ENCODE measurements at regions not wholly inside any gene's neighbourhood (a gene's known extent, or its start where the extent isn't known, plus 50 kb on each side); places are given as distances from the start of the nearest gene placed in this dataset.

DNA sequence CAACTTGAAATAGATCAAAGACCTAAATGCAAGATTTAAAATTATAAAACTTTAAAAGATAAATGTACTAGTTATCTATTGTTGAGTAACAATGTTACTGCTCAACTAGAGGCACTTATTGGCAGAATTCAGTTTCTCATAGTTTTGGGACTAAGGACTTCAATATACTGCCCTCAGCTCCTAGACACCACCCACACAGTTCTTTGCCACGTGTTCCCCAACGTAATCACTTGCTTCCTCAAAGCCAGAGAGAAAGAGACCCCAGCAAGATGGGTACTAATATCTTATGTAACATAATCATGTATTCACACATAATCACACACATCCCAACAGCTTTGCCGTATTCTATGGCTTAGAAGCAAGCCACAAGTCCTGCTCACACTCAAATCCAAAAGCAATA lies 50.3 kb upstream of the SLC22A16 start (continued):
- TF ChIP-seq, protein P1, sequence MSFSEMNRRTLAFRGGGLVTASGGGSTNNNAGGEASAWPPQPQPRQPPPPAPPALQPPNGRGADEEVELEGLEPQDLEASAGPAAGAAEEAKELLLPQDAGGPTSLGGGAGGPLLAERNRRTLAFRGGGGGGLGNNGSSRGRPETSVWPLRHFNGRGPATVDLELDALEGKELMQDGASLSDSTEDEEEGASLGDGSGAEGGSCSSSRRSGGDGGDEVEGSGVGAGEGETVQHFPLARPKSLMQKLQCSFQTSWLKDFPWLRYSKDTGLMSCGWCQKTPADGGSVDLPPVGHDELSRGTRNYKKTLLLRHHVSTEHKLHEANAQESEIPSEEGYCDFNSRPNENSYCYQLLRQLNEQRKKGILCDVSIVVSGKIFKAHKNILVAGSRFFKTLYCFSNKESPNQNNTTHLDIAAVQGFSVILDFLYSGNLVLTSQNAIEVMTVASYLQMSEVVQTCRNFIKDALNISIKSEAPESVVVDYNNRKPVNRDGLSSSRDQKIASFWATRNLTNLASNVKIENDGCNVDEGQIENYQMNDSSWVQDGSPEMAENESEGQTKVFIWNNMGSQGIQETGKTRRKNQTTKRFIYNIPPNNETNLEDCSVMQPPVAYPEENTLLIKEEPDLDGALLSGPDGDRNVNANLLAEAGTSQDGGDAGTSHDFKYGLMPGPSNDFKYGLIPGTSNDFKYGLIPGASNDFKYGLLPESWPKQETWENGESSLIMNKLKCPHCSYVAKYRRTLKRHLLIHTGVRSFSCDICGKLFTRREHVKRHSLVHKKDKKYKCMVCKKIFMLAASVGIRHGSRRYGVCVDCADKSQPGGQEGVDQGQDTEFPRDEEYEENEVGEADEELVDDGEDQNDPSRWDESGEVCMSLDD (tag by site-specific recombination; IDR thresholded peaks at IDR 0.05) = no peak
- TF ChIP-seq ZNF112 (tag by site-specific recombination; IDR thresholded peaks at IDR 0.05) (no peak), REPIN1 (tag by site-specific recombination; IDR thresholded peaks at IDR 0.05; ENCODE audit: low read depth) (no peak), ZNF350 (tag by site-specific recombination; IDR thresholded peaks at IDR 0.05) (no peak), ZNF629 (tag by site-specific recombination; IDR thresholded peaks at IDR 0.05) (no peak)

All from HEK293 (cell line).